ENCODE measurements at regions not wholly inside any gene's neighbourhood (a gene's known extent, or its start where the extent isn't known, plus 50 kb on each side); places are given as distances from the start of the nearest gene placed in this dataset.

DNA sequence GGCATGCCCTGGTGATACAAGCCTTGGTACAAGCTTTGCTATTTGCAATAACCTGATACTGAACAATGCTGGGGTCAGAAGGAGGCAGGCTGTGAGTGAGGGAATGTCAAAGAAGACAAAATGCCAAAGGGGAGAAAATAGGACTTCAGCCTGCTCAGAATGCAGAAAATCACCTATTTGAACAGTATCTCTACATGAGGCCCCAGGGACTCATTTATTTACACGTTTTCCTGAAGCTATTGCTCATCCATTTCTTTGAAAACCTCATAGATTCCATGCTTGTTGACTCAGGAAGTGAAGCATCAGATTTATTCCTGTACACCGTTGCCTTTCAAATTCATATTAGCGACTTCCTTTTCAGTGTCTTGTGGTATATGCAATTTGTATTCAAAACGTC is 69.4 kb upstream of the CBLN2 start:
- DNase-seq: no peak
- TF ChIP-seq, protein P1, sequence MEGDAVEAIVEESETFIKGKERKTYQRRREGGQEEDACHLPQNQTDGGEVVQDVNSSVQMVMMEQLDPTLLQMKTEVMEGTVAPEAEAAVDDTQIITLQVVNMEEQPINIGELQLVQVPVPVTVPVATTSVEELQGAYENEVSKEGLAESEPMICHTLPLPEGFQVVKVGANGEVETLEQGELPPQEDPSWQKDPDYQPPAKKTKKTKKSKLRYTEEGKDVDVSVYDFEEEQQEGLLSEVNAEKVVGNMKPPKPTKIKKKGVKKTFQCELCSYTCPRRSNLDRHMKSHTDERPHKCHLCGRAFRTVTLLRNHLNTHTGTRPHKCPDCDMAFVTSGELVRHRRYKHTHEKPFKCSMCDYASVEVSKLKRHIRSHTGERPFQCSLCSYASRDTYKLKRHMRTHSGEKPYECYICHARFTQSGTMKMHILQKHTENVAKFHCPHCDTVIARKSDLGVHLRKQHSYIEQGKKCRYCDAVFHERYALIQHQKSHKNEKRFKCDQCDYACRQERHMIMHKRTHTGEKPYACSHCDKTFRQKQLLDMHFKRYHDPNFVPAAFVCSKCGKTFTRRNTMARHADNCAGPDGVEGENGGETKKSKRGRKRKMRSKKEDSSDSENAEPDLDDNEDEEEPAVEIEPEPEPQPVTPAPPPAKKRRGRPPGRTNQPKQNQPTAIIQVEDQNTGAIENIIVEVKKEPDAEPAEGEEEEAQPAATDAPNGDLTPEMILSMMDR (IDR thresholded peaks at IDR 0.05): no peak
- TF ChIP-seq POLR2A (IDR thresholded peaks at IDR 0.05): no peak
- no peak for TF ChIP-seq EP300 (IDR thresholded peaks at IDR 0.05)
- TF ChIP-seq POLR2AphosphoS5 (IDR thresholded peaks at IDR 0.05): no peak
- H3K9me3 ChIP-seq: no peaks in the 10 kb centered on the region
- 30 to 34% methylated on average over 4 of the region's 4 CpGs for WGBS, 2 donors
- H3K27ac ChIP-seq: no peak overlapping the region
- H3K27me3 ChIP-seq: no peaks in the 10 kb centered on the region
- H3K36me3 ChIP-seq: no peaks in the 10 kb centered on the region
- intact Hi-C loops (cut with DNase I): no loop called here
- no peaks in the 10 kb centered on the region for H3K4me1 ChIP-seq
- H3K4me3 ChIP-seq: no peak overlapping the region

DNA sequence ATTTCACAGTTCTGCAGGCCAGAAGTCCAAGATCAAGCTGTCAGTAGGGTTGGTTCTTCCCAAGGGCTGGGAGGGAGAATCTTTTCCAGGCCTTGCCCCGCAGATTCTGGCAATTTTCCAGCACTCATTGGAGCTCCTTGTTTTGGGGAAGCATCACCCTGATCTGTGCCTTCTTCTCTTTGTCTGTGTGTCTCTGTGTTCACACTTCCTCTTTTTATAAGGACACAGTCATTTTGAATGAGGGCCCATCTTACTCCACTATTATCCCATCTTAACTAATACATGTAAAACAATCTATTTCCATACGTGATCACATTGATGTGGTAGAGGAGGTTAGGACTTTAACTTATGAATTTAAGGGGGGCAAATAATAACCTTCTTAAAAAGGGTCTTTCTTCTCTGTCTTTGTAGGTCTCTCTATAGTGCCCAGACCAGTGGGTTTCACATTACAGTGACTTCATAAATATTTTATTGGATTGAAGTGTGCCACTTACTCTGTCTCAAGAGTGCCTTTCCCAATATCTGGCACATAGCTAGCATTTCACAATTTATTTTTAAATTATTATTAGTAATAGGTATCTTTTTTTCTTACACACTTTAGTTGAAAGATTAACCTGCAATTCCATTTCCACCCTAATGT is 68.9 kb upstream of the CBLN2 start:
- Histone ChIP-seq H3K9me3 (peaks cover 0 to 3% (median 0%) of the 10 kb centered on the region in 4 donors), H3K4me3 (no peak overlapping the region), H3K36me3 (no peaks in the 10 kb centered on the region), H3K4me1 (no peaks in the 10 kb centered on the region), H3K27me3 (no peaks in the 10 kb centered on the region), H3K27ac (no peak overlapping the region)
- 68 to 70% methylated on average over 2 of the region's 2 CpGs for WGBS, 2 donors
- intact Hi-C loops (cut with DNase I): no loop called here
- TF ChIP-seq POLR2A (IDR thresholded peaks at IDR 0.05) (no peak), POLR2AphosphoS5 (IDR thresholded peaks at IDR 0.05) (no peak), EP300 (IDR thresholded peaks at IDR 0.05) (no peak)
- TF ChIP-seq, protein P1 (IDR thresholded peaks at IDR 0.05): no peak
- DNase-seq: no peak

DNA sequence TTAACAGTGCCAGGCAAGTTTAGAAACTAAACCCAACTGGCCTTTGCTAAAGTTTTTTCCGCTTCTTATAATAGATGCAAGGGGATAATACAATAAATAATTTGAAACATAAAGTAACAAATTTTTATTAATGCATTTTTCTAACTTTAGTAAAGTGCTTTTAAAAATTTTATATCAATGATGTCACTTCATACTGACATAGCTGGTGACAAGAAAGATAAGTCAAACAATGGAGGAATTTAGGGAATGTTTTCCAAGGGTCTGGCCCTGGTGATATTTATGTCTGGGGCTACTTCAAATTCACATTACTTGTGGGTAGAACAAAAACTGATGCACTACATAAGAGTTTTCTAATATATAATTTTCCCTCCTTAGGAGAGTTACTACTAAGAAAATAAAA is 61.2 kb upstream of the CBLN2 start:
- WGBS, 2 donors: 86 to 90% methylated on average over 1 of the region's 1 CpG
- intact Hi-C loops (cut with DNase I): no loop called here
- H3K4me3 ChIP-seq: no peak overlapping the region
- H3K27me3 ChIP-seq: no peaks in the 10 kb centered on the region
- no peaks in the 10 kb centered on the region for H3K4me1 ChIP-seq
- TF ChIP-seq POLR2AphosphoS5 (IDR thresholded peaks at IDR 0.05) (no peak), POLR2A (IDR thresholded peaks at IDR 0.05) (no peak), EP300 (IDR thresholded peaks at IDR 0.05) (no peak)
- TF ChIP-seq, protein P1 (IDR thresholded peaks at IDR 0.05): no peak
- H3K27ac ChIP-seq: no peak overlapping the region
- DNase-seq: no peak
- H3K9me3 ChIP-seq: peaks cover 0 to 3% (median 0%) of the 10 kb centered on the region in 4 donors
- H3K36me3 ChIP-seq: no peaks in the 10 kb centered on the region

GRCh38 chr18:72601944-72602343 is 57.8 kb upstream of the CBLN2 start:
- H3K4me1 ChIP-seq: no peaks in the 10 kb centered on the region
- intact Hi-C loops (cut with DNase I): no loop called here
- H3K4me3 ChIP-seq: no peak overlapping the region
- no peak overlapping the region for H3K27ac ChIP-seq
- no peak for DNase-seq
- TF ChIP-seq EP300 (IDR thresholded peaks at IDR 0.05) (no peak), POLR2A (IDR thresholded peaks at IDR 0.05) (no peak), POLR2AphosphoS5 (IDR thresholded peaks at IDR 0.05) (no peak)
- TF ChIP-seq, protein P1 (IDR thresholded peaks at IDR 0.05): no peak
- WGBS, 2 donors: 83 to 86% methylated on average over 6 of the region's 6 CpGs
- no peaks in the 10 kb centered on the region for H3K27me3 ChIP-seq
- no peaks in the 10 kb centered on the region for H3K9me3 ChIP-seq
- H3K36me3 ChIP-seq: no peaks in the 10 kb centered on the region

DNA sequence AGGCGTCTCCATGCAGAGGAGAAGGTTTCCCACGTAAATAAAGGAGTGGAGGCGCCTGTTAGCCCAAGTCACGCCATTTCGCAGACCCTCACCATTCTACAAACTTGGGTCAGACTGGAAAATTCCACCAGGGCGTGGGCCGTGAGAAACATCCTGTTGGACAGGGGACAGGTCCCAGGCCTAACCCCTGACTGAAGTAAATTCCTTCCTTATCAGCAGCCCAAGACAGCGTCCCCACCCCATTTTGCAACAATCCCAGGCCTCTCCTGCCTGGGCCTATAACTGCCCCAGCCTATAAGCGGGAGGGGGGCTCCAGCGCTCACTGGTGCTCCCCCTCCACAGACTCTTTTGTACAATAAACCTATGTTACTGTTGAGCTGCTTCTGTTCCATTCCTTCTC is 57.3 kb upstream of the CBLN2 start:
- 54 to 79% methylated on average over 10 of the region's 10 CpGs for WGBS, 2 donors
- Histone ChIP-seq H3K9me3 (no peaks in the 10 kb centered on the region), H3K4me1 (no peaks in the 10 kb centered on the region), H3K27me3 (no peaks in the 10 kb centered on the region), H3K4me3 (no peak overlapping the region), H3K36me3 (no peaks in the 10 kb centered on the region), H3K27ac (no peak overlapping the region)
- DNase-seq: no peak
- intact Hi-C loops (cut with DNase I): no loop called here
- no peak for TF ChIP-seq POLR2AphosphoS5 (IDR thresholded peaks at IDR 0.05)
- no peak for TF ChIP-seq EP300 (IDR thresholded peaks at IDR 0.05)
- TF ChIP-seq, protein P1 (IDR thresholded peaks at IDR 0.05): no peak
- no peak for TF ChIP-seq POLR2A (IDR thresholded peaks at IDR 0.05)

All from sigmoid colon (tissue), 6 donors.